K562 (cell line): ENCODE measurements at regions not wholly inside any gene's neighbourhood (a gene's known extent, or its start where the extent isn't known, plus 50 kb on each side); places are given as distances from the start of the nearest gene placed in this dataset.

Experiments used
- ATAC-seq: fragments of 200-7000 bp; cut with Tn5 transposase; 3 replicates; pipeline ENCODE4 v1.9.1; 2020; ENCODE audit warnings: moderate library complexity
- BruUV-seq: library from RNA; stranded (reverse); fragments of 400-500 nt; replicated peaks from 2 replicates; lab custom pipeline; 2021; lab: Mats Ljungman, UMichigan
- CTCF ChIA-PET: fragments of 300-600 bp; formaldehyde crosslinking; extraction: SDS; loops from one replicate; lab custom pipeline; 2021; ENCODE audit warnings: low intra/inter-chr PET ratio; lab: Yijun Ruan, JAX
- POLR2A ChIA-PET: fragments of 300-600, 350-650 bp; sonication (Branson Sonifier 250); formaldehyde crosslinking; extraction: SDS; loops from one replicate; lab custom pipeline; 2021; ENCODE audit warnings: antibody characterized with exemption, inconsistent platforms; lab: Yijun Ruan, JAX
- DNase-seq, 4 experiments: peaks; one replicate each; pipeline versions ENCODE4 v3.0.0 to v3.0.0-alpha.2; 2011 to 2018; ENCODE audit warnings: low spot score in 3 of 4, mixed read lengths in 3 of 4; ENCODE audit errors: extremely low read depth in 1 of 4
- FAIRE-seq: peaks from 2 replicates; lab custom pipeline; 2011; peaks lifted over from hg19 to GRCh38; lab: Jason Lieb, UNC
- H2AFZ ChIP-seq: 2 replicates; pipeline ENCODE4 v1.6.0; 2011; ENCODE audit warnings: low read depth, low read length, control low read depth, inconsistent platforms
- H3K27ac ChIP-seq: fragments of 200-600 bp; 3 replicates; pipeline ENCODE4 v1.8.0; 2011; ENCODE audit warnings: low read depth, mild to moderate bottlenecking, control low read depth, inconsistent platforms, low read length, moderate library complexity, mixed read lengths; ENCODE audit errors: extremely low read depth
- H3K27me3 ChIP-seq, 2 experiments: fragments of 300-600 bp in 1 of 2; 2 replicates in 1 of 2; 3 replicates in 1 of 2; pipeline versions ENCODE4 v1.6.0 to v1.8.0; 2011; ENCODE audit warnings: inconsistent platforms in 2 of 2, low read length in 2 of 2, mild to moderate bottlenecking in 1 of 2, mixed read lengths in 1 of 2, moderate library complexity in 1 of 2; ENCODE audit not compliant: control insufficient read depth in 2 of 2, insufficient read depth in 2 of 2
- H3K36me3 ChIP-seq: fragments of 300-600 bp; 3 replicates; pipeline ENCODE4 v1.8.0; 2011; ENCODE audit warnings: mild to moderate bottlenecking, low read length, inconsistent platforms; ENCODE audit not compliant: control insufficient read depth, insufficient read depth
- H3K4me1 ChIP-seq, 2 experiments: fragments of 200-600 bp in 1 of 2; replicated peaks in 1 of 2; 2 replicates in 1 of 2; 3 replicates in 1 of 2; pipeline versions ENCODE4 v1.5.1 to v1.8.0; 2011; ENCODE audit warnings: inconsistent platforms in 2 of 2, low read length in 2 of 2, mild to moderate bottlenecking in 1 of 2, mixed read lengths in 1 of 2, moderate library complexity in 1 of 2; ENCODE audit not compliant: control insufficient read depth in 2 of 2, insufficient read depth in 2 of 2
- H3K4me2 ChIP-seq: 2 replicates; pipeline ENCODE4 v1.6.1; 2011; ENCODE audit warnings: low read length, control low read depth, inconsistent platforms, mixed read lengths; ENCODE audit not compliant: insufficient read depth
- H3K4me3 ChIP-seq: fragments of 200-600 bp; sonication (generic), shearing (Covaris generic); 2 replicates; pipeline ENCODE4 v1.5.1; 2016; ENCODE audit warnings: control low read depth, inconsistent platforms
- H3K79me2 ChIP-seq: fragments of 200-600 bp; 3 replicates; pipeline ENCODE4 v1.8.0; 2011; ENCODE audit warnings: low read length, inconsistent platforms; ENCODE audit not compliant: control insufficient read depth, insufficient read depth
- H3K9ac ChIP-seq, 2 experiments: 2 replicates each; pipeline versions ENCODE4 v1.6.0 to v1.6.1; 2011; ENCODE audit warnings: low read depth in 2 of 2, low read length in 2 of 2, control low read depth in 1 of 2, inconsistent platforms in 1 of 2, mild to moderate bottlenecking in 1 of 2, mixed read lengths in 1 of 2; ENCODE audit not compliant: insufficient read depth in 1 of 2
- H3K9me1 ChIP-seq: one replicate; pipeline ENCODE4 v1.6.0; 2011; ENCODE audit warnings: inconsistent platforms, mild to moderate bottlenecking, low read length, moderate library complexity; ENCODE audit not compliant: control insufficient read depth, insufficient read depth
- H3K9me3 ChIP-seq: replicated peaks from 2 replicates; pipeline ENCODE4 v1.5.1; 2011; ENCODE audit warnings: low read depth, low read length, inconsistent platforms; ENCODE audit not compliant: control insufficient read depth, insufficient read depth
- H4K20me1 ChIP-seq: replicated peaks from 2 replicates; pipeline ENCODE4 v1.6.1; 2011; ENCODE audit warnings: low read length, inconsistent platforms, mixed read lengths; ENCODE audit not compliant: control insufficient read depth, insufficient read depth
- CHAMP1 ChIP-seq: fragments of 450-650 bp; IDR thresholded peaks from 2 replicates; pipeline ENCODE4 v1.6.1; 2016; ENCODE audit warnings: mild to moderate bottlenecking
- CHD2 ChIP-seq: IDR thresholded peaks from 2 replicates; pipeline ENCODE4 v1.6.1; 2011; ENCODE audit warnings: low read depth, low read length
- DDX20 ChIP-seq: fragments of 450-650 bp; IDR thresholded peaks from 2 replicates; pipeline ENCODE4 v1.6.1; 2016; ENCODE audit warnings: missing genetic modification characterization, low read depth, mild to moderate bottlenecking, missing compliant biosample characterization, moderate library complexity
- DPF2 ChIP-seq: fragments of 450-650 bp; IDR thresholded peaks from 2 replicates; pipeline ENCODE4 v1.6.1; 2016
- EHMT2 ChIP-seq: fragments of 450-650 bp; IDR thresholded peaks from 2 replicates; pipeline ENCODE4 v1.6.1; 2018; ENCODE audit warnings: antibody characterized with exemption
- KDM1A ChIP-seq, 2 experiments: fragments of 450-650 bp; IDR thresholded peaks; 2 replicates each; pipeline ENCODE4 v1.6.1; 2016; ENCODE audit warnings: mild to moderate bottlenecking in 2 of 2
- NFIC ChIP-seq: fragments of 450-650 bp; IDR thresholded peaks from 2 replicates; pipeline ENCODE4 v1.6.1; 2017; ENCODE audit warnings: mild to moderate bottlenecking, inconsistent platforms
- NUFIP1 ChIP-seq: fragments of 450-650 bp; IDR thresholded peaks from 2 replicates; pipeline ENCODE4 v1.6.1; 2018; ENCODE audit not compliant: partially characterized antibody
- OTX1 ChIP-seq: fragments of 450-650 bp; formaldehyde crosslinking; IDR thresholded peaks from 2 replicates; pipeline ENCODE4 v1.4.0; 2022; ENCODE audit warnings: mild to moderate bottlenecking
- PURB ChIP-seq: sonication (generic); formaldehyde crosslinking; IDR thresholded peaks from 2 replicates; pipeline ENCODE4 v1.9.0; 2021; ENCODE audit warnings: low read depth, mild to moderate bottlenecking, missing genetic modification reagents
- ZFP30 ChIP-seq: fragments of 250-450 bp; sonication (Bioruptor Pico); IDR thresholded peaks from 2 replicates; pipeline ENCODE4 v1.8.0; 2022; ENCODE audit warnings: moderate library complexity, mild to moderate bottlenecking, inconsistent platforms, borderline replicate concordance
- ZFX ChIP-seq: sonication (generic); formaldehyde crosslinking; IDR thresholded peaks from 2 replicates; pipeline ENCODE4 v1.8.0; 2022; ENCODE audit warnings: mild to moderate bottlenecking, missing genetic modification reagents, moderate library complexity
- ZNF140 ChIP-seq: fragments of 250-450 bp; sonication (Bioruptor Pico); IDR thresholded peaks from 2 replicates; pipeline ENCODE4 v1.8.0; 2021; ENCODE audit warnings: moderate library complexity, mild to moderate bottlenecking, inconsistent platforms
- ZNF444 ChIP-seq: fragments of 250-450 bp; sonication (Bioruptor Pico); IDR thresholded peaks from 2 replicates; pipeline ENCODE4 v1.4.0; 2020; ENCODE audit warnings: mild to moderate bottlenecking, moderate library complexity
- ZNF589 ChIP-seq: fragments of 200-800 bp; sonication (Bioruptor generic); IDR thresholded peaks from 2 replicates; pipeline ENCODE4 v1.6.1; 2016; ENCODE audit warnings: low read depth, missing genetic modification characterization, missing compliant biosample characterization
- ZNF695 ChIP-seq: fragments of 450-650 bp; formaldehyde crosslinking; IDR thresholded peaks from 2 replicates; pipeline ENCODE4 v1.4.0; 2020; ENCODE audit warnings: mild to moderate bottlenecking, moderate library complexity
- WGBS: fragments of 100-300 bp; shearing (Covaris generic); methylation state at CpG from one replicate; pipeline ENCODE4 v1.1.6; 2016; ENCODE audit warnings: low coverage, mixed read lengths; ENCODE audit not compliant: insufficient coverage; ENCODE audit errors: missing lambda C conversion rate; 5-methylcytosine and 5-hydroxymethylcytosine counted together
- in situ Hi-C: fragments of 300-500 bp; cut with MboI; formaldehyde crosslinking; loops from 4 replicates; pipeline ENCODE4 v1.15.0; 2018; ENCODE audit warnings: inconsistent platforms, mixed read lengths
- intact Hi-C: fragments of 100-400 bp; cut with micrococcal nuclease; formaldehyde crosslinking; loops from 2 replicates; pipeline ENCODE4 v1.14.2; 2022
- TF ChIP-seq, protein P1 (sequence below): fragments of 450-650 bp; IDR thresholded peaks from 2 replicates; pipeline ENCODE4 v1.7.0; 2016; ENCODE audit warnings: borderline replicate concordance
- TF ChIP-seq, protein P2 (sequence below): fragments of 250-450 bp; sonication (Bioruptor Pico); IDR thresholded peaks from 2 replicates; pipeline ENCODE4 v1.5.0; 2021
- TF ChIP-seq, protein P3 (sequence below): fragments of 250-450 bp; sonication (Bioruptor Pico); IDR thresholded peaks from 2 replicates; pipeline ENCODE4 v1.8.0; 2021; ENCODE audit warnings: borderline replicate concordance, mild to moderate bottlenecking, moderate library complexity; ENCODE audit not compliant: poor library complexity, severe bottlenecking

GRCh38 chr7:81036057-81036456 lies 117.2 kb upstream of the SEMA3C start (continued):
- TF ChIP-seq ZFX: no peak
- TF ChIP-seq KDM1A (IDR thresholded peaks at IDR 0.05): no peak
- TF ChIP-seq CHD2: no peak
- TF ChIP-seq ZNF444 (CRISPR knock-in tag): no peak

DNA sequence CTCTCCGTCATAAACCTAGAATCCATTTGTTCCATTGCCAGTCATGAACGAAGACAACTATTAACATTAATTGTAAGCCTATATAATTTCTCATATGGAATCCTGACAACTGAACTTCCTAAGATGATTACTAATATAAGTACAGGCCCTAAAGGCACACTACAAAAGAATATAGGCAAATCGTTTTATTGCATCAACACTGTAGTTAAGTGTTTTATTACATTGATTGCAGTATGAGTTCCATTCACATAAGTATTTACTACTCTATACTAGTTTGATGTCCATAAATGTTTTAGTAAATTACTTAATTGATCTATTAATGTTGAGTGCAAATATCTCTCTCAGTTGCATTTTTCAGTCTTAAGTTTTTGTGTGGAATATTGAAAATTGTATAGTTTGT lies 113.1 kb upstream of the SEMA3C start:
- no peaks in the 10 kb centered on the region for H4K20me1 ChIP-seq
- no peaks in the 10 kb centered on the region for H3K4me1 ChIP-seq
- H3K9ac ChIP-seq: no peak overlapping the region
- no peak for TF ChIP-seq ZNF140 (CRISPR knock-in tag)
- no peak for TF ChIP-seq DDX20
- TF ChIP-seq, protein P1, sequence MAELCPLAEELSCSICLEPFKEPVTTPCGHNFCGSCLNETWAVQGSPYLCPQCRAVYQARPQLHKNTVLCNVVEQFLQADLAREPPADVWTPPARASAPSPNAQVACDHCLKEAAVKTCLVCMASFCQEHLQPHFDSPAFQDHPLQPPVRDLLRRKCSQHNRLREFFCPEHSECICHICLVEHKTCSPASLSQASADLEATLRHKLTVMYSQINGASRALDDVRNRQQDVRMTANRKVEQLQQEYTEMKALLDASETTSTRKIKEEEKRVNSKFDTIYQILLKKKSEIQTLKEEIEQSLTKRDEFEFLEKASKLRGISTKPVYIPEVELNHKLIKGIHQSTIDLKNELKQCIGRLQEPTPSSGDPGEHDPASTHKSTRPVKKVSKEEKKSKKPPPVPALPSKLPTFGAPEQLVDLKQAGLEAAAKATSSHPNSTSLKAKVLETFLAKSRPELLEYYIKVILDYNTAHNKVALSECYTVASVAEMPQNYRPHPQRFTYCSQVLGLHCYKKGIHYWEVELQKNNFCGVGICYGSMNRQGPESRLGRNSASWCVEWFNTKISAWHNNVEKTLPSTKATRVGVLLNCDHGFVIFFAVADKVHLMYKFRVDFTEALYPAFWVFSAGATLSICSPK: no peak
- TF ChIP-seq, protein P2, sequence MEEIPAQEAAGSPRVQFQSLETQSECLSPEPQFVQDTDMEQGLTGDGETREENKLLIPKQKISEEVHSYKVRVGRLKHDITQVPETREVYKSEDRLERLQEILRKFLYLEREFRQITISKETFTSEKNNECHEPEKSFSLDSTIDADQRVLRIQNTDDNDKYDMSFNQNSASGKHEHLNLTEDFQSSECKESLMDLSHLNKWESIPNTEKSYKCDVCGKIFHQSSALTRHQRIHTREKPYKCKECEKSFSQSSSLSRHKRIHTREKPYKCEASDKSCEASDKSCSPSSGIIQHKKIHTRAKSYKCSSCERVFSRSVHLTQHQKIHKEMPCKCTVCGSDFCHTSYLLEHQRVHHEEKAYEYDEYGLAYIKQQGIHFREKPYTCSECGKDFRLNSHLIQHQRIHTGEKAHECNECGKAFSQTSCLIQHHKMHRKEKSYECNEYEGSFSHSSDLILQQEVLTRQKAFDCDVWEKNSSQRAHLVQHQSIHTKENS (CRISPR knock-in tag): no peak
- TF ChIP-seq ZNF695: no peak
- TF ChIP-seq ZNF589 (CRISPR knock-in tag): no peak
- no peak for TF ChIP-seq DPF2
- TF ChIP-seq, protein P3, sequence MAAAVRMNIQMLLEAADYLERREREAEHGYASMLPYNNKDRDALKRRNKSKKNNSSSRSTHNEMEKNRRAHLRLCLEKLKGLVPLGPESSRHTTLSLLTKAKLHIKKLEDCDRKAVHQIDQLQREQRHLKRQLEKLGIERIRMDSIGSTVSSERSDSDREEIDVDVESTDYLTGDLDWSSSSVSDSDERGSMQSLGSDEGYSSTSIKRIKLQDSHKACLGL (CRISPR knock-in tag): no peak
- no peak for TF ChIP-seq CHAMP1
- TF ChIP-seq NFIC: no peak
- TF ChIP-seq NUFIP1: no peak
- TF ChIP-seq PURB: no peak
- TF ChIP-seq ZFP30: no peak
- TF ChIP-seq OTX1 (CRISPR knock-in tag): no peak
- TF ChIP-seq EHMT2: no peak
- DNase-seq (no peak), FAIRE-seq (no peak), ATAC-seq (no peak)
- no peaks in the 10 kb centered on the region for H3K79me2 ChIP-seq
- POLR2A ChIA-PET: no interaction called here
- no peaks in the 10 kb centered on the region for H3K36me3 ChIP-seq
- H3K4me3 ChIP-seq: no peak overlapping the region
- in situ Hi-C loops (no loop called here), intact Hi-C loops (no loop called here)
- H3K27ac ChIP-seq: no peak overlapping the region
- H2AFZ ChIP-seq: no peak overlapping the region
- CTCF ChIA-PET: no interaction called here
- no peaks in the 10 kb centered on the region for H3K27me3 ChIP-seq
- no peak overlapping the region for H3K4me2 ChIP-seq
- no TSS peak for BruUV-seq
- no peaks in the 10 kb centered on the region for H3K9me1 ChIP-seq
- WGBS: 27% methylated on average over 3 of the region's 3 CpGs
- no peaks in the 10 kb centered on the region for H3K9me3 ChIP-seq
